Neutrophil (primary cell): ENCODE measurements at regions not wholly inside any gene's neighbourhood (a gene's known extent, or its start where the extent isn't known, plus 50 kb on each side); places are given as distances from the start of the nearest gene placed in this dataset.

ENCODE experiments used
- H3K27ac ChIP-seq: fragments of 200-600 bp; sonication (generic); 2 replicates; pipeline ENCODE4 v1.5.1; 2016; ENCODE audit warnings: mild to moderate bottlenecking, moderate library complexity
- H3K27me3 ChIP-seq: fragments of 200-600 bp; sonication (generic); 2 replicates; pipeline ENCODE4 v1.6.0; 2016; ENCODE audit warnings: mild to moderate bottlenecking
- H3K36me3 ChIP-seq: fragments of 200-600 bp; sonication (generic); 2 replicates; pipeline ENCODE4 v1.5.1; 2017
- H3K4me1 ChIP-seq, 2 experiments: fragments of 200-600 bp in 1 of 2; sonication (generic) in 1 of 2; 1 replicate in 1 of 2; 2 replicates in 1 of 2; pipeline versions ENCODE4 v1.5.1 to v1.6.1; 2013 to 2016; ENCODE audit warnings: low read depth in 1 of 2, low read length in 1 of 2, mild to moderate bottlenecking in 1 of 2, moderate library complexity in 1 of 2; ENCODE audit not compliant: control insufficient read depth in 1 of 2, insufficient read depth in 1 of 2
- H3K4me3 ChIP-seq, 2 experiments: fragments of 200-600 bp in 1 of 2; sonication (generic) in 1 of 2; 1 replicate in 1 of 2; 2 replicates in 1 of 2; pipeline ENCODE4 v1.5.1; 2013 to 2016; ENCODE audit warnings: low read depth in 1 of 2, low read length in 1 of 2, mild to moderate bottlenecking in 1 of 2, moderate library complexity in 1 of 2
- H3K9me3 ChIP-seq: fragments of 200-600 bp; sonication (generic); 2 replicates; pipeline ENCODE4 v1.5.1; 2016
- TF ChIP-seq, protein P1 (sequence below): fragments of 200-600 bp; sonication (generic); IDR thresholded peaks from 2 replicates; pipeline ENCODE4 v1.5.1; 2016; ENCODE audit warnings: antibody characterized with exemption

GRCh38 chr9:87271696-87272477 is 225.8 kb upstream of the DAPK1 start:
- Histone ChIP-seq H3K27me3 (peaks cover 18% of the 10 kb centered on the region), H3K4me3 (no peak overlapping the region), H3K9me3 (no peaks in the 10 kb centered on the region), H3K36me3 (no peaks in the 10 kb centered on the region), H3K27ac (no peak overlapping the region), H3K4me1 (no peaks in the 10 kb centered on the region)
- TF ChIP-seq, protein P1, sequence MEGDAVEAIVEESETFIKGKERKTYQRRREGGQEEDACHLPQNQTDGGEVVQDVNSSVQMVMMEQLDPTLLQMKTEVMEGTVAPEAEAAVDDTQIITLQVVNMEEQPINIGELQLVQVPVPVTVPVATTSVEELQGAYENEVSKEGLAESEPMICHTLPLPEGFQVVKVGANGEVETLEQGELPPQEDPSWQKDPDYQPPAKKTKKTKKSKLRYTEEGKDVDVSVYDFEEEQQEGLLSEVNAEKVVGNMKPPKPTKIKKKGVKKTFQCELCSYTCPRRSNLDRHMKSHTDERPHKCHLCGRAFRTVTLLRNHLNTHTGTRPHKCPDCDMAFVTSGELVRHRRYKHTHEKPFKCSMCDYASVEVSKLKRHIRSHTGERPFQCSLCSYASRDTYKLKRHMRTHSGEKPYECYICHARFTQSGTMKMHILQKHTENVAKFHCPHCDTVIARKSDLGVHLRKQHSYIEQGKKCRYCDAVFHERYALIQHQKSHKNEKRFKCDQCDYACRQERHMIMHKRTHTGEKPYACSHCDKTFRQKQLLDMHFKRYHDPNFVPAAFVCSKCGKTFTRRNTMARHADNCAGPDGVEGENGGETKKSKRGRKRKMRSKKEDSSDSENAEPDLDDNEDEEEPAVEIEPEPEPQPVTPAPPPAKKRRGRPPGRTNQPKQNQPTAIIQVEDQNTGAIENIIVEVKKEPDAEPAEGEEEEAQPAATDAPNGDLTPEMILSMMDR, result no peak

DNA sequence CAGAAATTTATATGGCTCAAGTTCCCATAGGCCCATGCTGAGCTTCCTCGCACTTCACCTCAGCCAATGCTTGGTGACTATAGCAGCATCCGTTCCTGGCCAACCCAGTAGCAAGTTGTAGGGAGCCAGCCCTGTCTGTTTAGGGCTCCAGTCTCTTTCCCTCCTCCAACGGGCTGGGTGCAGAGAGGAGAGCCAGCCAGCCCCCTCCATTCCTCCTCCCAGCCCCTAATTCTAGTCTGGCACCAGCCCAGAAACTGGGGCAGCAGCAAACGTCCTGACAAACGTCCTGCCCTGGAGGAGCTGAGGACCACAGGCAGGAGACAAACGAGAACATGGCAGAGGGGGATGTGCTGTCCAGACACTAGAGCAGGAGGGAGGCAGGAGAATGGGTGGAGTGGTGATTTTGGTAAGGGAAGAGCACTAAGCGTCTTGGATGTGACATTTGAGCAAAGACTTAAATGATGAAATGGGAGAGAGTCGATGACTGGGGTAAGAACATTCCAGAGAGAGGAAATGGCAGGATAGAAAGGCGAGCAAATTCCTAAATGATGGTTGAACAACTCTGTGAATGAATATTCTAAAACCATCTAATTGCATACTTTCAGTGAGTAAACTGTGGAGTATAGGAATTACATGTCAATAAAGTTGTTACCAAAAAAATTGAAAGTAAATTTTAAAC is 222.5 kb upstream of the DAPK1 start:
- Histone ChIP-seq H3K9me3 (no peaks in the 10 kb centered on the region), H3K36me3 (no peaks in the 10 kb centered on the region), H3K27ac (no peak overlapping the region), H3K4me3 (no peak overlapping the region), H3K4me1 (no peaks in the 10 kb centered on the region), H3K27me3 (peaks cover 15% of the 10 kb centered on the region)
- TF ChIP-seq, protein P1, result no peak

GRCh38 chr9:87276327-87276841 is 221.3 kb upstream of the DAPK1 start:
- no peaks in the 10 kb centered on the region for H3K9me3 ChIP-seq
- H3K27me3 ChIP-seq, result peaks cover 3% of the 10 kb centered on the region
- no peak overlapping the region for H3K27ac ChIP-seq
- TF ChIP-seq, protein P1, result no peak
- H3K4me1 ChIP-seq, result no peaks in the 10 kb centered on the region
- H3K4me3 ChIP-seq, result no peak overlapping the region
- H3K36me3 ChIP-seq, result no peaks in the 10 kb centered on the region

DNA sequence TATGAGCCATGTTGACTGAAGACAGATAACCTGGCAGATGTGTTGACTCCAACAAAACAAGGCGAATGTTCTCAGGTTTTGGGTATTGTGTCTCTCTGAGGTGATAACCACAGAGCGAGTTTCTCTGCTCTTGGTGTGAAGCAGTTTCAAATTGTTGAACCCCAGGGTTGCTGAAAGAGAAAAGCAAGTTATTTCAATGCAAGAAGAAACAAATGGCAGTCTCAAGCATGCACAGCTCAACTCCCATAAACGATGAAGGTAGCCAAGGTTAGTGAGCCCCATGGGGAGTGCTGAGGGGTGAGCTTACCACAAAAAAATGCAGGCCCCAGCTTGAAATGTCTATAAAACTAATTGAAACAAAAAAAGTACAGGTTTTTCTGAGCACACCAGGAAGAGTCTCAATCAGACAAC is 220.8 kb upstream of the DAPK1 start:
- Histone ChIP-seq H3K27ac (no peak overlapping the region), H3K4me1 (no peaks in the 10 kb centered on the region)
- TF ChIP-seq, protein P1, result no peak

DNA sequence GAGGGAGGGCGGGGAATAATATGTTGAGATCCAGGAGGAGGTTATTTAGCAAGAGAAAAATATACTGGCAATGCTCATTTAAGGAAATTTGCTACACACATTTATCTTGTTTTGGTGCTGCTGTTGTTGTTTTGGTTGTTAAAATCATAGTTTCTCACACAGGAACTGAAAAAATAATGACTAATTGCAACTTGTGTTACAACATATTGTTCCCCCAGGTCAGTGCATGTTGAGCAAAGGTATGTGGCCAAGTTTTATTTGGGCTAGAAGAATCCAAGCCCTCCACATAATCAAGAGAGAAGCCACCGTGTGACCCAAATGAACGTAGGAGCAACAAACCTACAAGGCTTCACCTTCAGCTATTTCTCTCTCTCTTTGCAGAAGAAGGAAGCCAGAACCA is 220.3 kb upstream of the DAPK1 start:
- no peaks in the 10 kb centered on the region for H3K36me3 ChIP-seq
- no peak overlapping the region for H3K4me3 ChIP-seq
- no peak overlapping the region for H3K27ac ChIP-seq
- no peaks in the 10 kb centered on the region for H3K9me3 ChIP-seq
- H3K4me1 ChIP-seq, result no peaks in the 10 kb centered on the region
- TF ChIP-seq, protein P1, result no peak
- H3K27me3 ChIP-seq, result no peaks in the 10 kb centered on the region

More for the DNA sequence above, 220.8 kb upstream of the DAPK1 start:
- H3K36me3 ChIP-seq, result no peaks in the 10 kb centered on the region
- H3K9me3 ChIP-seq, result no peaks in the 10 kb centered on the region
- no peak overlapping the region for H3K4me3 ChIP-seq
- H3K27me3 ChIP-seq, result no peaks in the 10 kb centered on the region
